PC-3 (cell line): ENCODE measurements at regions not wholly inside any gene's neighbourhood (a gene's known extent, or its start where the extent isn't known, plus 50 kb on each side); places are given as distances from the start of the nearest gene placed in this dataset.

Experiments
- ATAC-seq: fragments of 200-7000 bp; cut with Tn5 transposase; 2 replicates; pipeline ENCODE4 v1.9.1; 2020; ENCODE audit warnings: mild to moderate bottlenecking, moderate library complexity
- BruUV-seq: library from RNA; stranded (reverse); fragments of 400-500 nt; replicated peaks from 2 replicates; lab custom pipeline; 2021; lab: Mats Ljungman, UMichigan
- CTCF ChIA-PET: fragments of 300-600 bp; sonication (Branson Sonifier 250); formaldehyde crosslinking; loops from one replicate; lab custom pipeline; 2022; ENCODE audit warnings: antibody characterized with exemption; lab: Charles Lee
- POLR2A ChIA-PET: fragments of 300-600 bp; sonication (Branson Sonifier 250); formaldehyde crosslinking; loops from one replicate; lab custom pipeline; 2022; ENCODE audit warnings: antibody characterized with exemption; ENCODE audit not compliant: unreplicated experiment; lab: Charles Lee
- DNase-seq: peaks from one replicate; pipeline ENCODE4 v3.0.0-alpha.2; 2015
- H2AFZ ChIP-seq: fragments of 300-600 bp; sonication (generic); 2 replicates; pipeline ENCODE4 v1.6.0; 2016; ENCODE audit warnings: antibody characterized with exemption, low read length
- H3F3A ChIP-seq: fragments of 300-600 bp; sonication (generic); one replicate; pipeline ENCODE4 v1.6.0; 2017; ENCODE audit warnings: antibody characterized with exemption, low read length, control low read depth, mild to moderate bottlenecking; ENCODE audit not compliant: unreplicated experiment
- H3K27ac ChIP-seq: fragments of 300-600 bp; sonication (generic); 2 replicates; pipeline ENCODE4 v1.5.1; 2016; ENCODE audit warnings: mild to moderate bottlenecking, low read length
- H3K27me3 ChIP-seq: fragments of 300-600 bp; sonication (generic); 2 replicates; pipeline ENCODE4 v1.6.1; 2016; ENCODE audit warnings: low read length, mixed read lengths
- H3K36me3 ChIP-seq: fragments of 300-600 bp; sonication (generic); 2 replicates; pipeline ENCODE4 v1.6.1; 2016; ENCODE audit warnings: low read depth, mixed run types, low read length, mixed read lengths
- H3K4me1 ChIP-seq: fragments of 300-600 bp; sonication (generic); 2 replicates; pipeline ENCODE4 v1.5.1; 2016; ENCODE audit warnings: low read length; ENCODE audit not compliant: insufficient read depth
- H3K4me2 ChIP-seq: fragments of 300-600 bp; sonication (generic); 2 replicates; pipeline ENCODE4 v1.6.0; 2016; ENCODE audit warnings: low read length
- H3K4me3 ChIP-seq: fragments of 300-600 bp; sonication (generic); 2 replicates; pipeline ENCODE4 v1.5.1; 2016; ENCODE audit warnings: mild to moderate bottlenecking, low read length, mixed read lengths
- H3K79me2 ChIP-seq: fragments of 300-600 bp; sonication (generic); 2 replicates; pipeline ENCODE4 v1.6.1; 2017; ENCODE audit warnings: low read length, mixed read lengths
- H3K9ac ChIP-seq: fragments of 300-600 bp; sonication (generic); 2 replicates; pipeline ENCODE4 v1.6.0; 2016; ENCODE audit warnings: mild to moderate bottlenecking, low read length
- H3K9me2 ChIP-seq: fragments of 300-600 bp; sonication (generic); replicated peaks from 2 replicates; pipeline ENCODE4 v1.6.1; 2016; ENCODE audit warnings: mixed run types, low read length, mixed read lengths
- H3K9me3 ChIP-seq: fragments of 300-600 bp; sonication (generic); 2 replicates; pipeline ENCODE4 v1.6.1; 2016; ENCODE audit warnings: low read length, mixed read lengths
- H4K20me1 ChIP-seq: fragments of 300-600 bp; sonication (generic); 2 replicates; pipeline ENCODE4 v1.6.1; 2016; ENCODE audit warnings: low read length, mixed read lengths
- CTCF ChIP-seq: fragments of 300-600 bp; sonication (generic); conservative IDR thresholded peaks from 2 replicates; pipeline ENCODE4 v1.5.1; 2017; ENCODE audit warnings: antibody characterized with exemption, low read depth, mild to moderate bottlenecking, low read length
- EZH2 ChIP-seq: fragments of 300-600 bp; sonication (generic); IDR thresholded peaks from one replicate; pipeline ENCODE4 v1.6.1; 2017; ENCODE audit warnings: antibody characterized with exemption, mild to moderate bottlenecking, low read length; ENCODE audit not compliant: unreplicated experiment
- EZH2phosphoT487 ChIP-seq: fragments of 300-600 bp; sonication (generic); IDR thresholded peaks from 2 replicates; pipeline ENCODE4 v1.6.1; 2018; ENCODE audit warnings: mild to moderate bottlenecking, antibody characterized with exemption, low read length, borderline replicate concordance
- intact Hi-C: fragments of 100-400 bp; cut with micrococcal nuclease; formaldehyde crosslinking; loops from 2 replicates; pipeline ENCODE4 v1.9.0; 2023

GRCh38 chr10:63012623-63013022 is 120.5 kb upstream of the NRBF2 start:
- ChIA-PET CTCF (no interaction called here), POLR2A (no interaction called here)
- H3K79me2 ChIP-seq, result no peaks in the 10 kb centered on the region
- no peaks in the 10 kb centered on the region for H4K20me1 ChIP-seq
- no peaks in the 10 kb centered on the region for H3K9me2 ChIP-seq
- H3K4me3 ChIP-seq, result no peak overlapping the region
- ATAC-seq, result no peak
- no peaks in the 10 kb centered on the region for H3K4me1 ChIP-seq
- TF ChIP-seq EZH2phosphoT487, result no peak
- TF ChIP-seq EZH2, result no peak
- no peak for TF ChIP-seq CTCF
- no peaks in the 10 kb centered on the region for H3F3A ChIP-seq
- no peak overlapping the region for H2AFZ ChIP-seq
- no peaks in the 10 kb centered on the region for H3K9me3 ChIP-seq
- H3K9ac ChIP-seq, result no peak overlapping the region
- H3K27me3 ChIP-seq, result no peaks in the 10 kb centered on the region
- no TSS peak for BruUV-seq
- H3K27ac ChIP-seq, result no peak overlapping the region
- no peaks in the 10 kb centered on the region for H3K36me3 ChIP-seq
- no peak for DNase-seq
- no peak overlapping the region for H3K4me2 ChIP-seq
- intact Hi-C loops, result no loop called here

GRCh38 chr10:63010203-63010602 is 122.9 kb upstream of the NRBF2 start:
- no peaks in the 10 kb centered on the region for H3K36me3 ChIP-seq
- POLR2A ChIA-PET, result interaction anchor here (0.7 kb wide), 1 partner anchor 190 kb away, joined by 4 read pairs; no protein-coding TSS in a partner anchor

More at GRCh38 chr10:63010203-63010602, 122.9 kb upstream of the NRBF2 start:
- Histone ChIP-seq H3K27me3 (no peaks in the 10 kb centered on the region), H3F3A (no peaks in the 10 kb centered on the region), H3K4me3 (no peak overlapping the region), H3K9me3 (no peaks in the 10 kb centered on the region), H3K4me2 (no peak overlapping the region), H2AFZ (no peak overlapping the region), H3K27ac (no peak overlapping the region), H3K4me1 (peaks cover 11% of the 10 kb centered on the region), H3K9me2 (no peaks in the 10 kb centered on the region), H3K9ac (no peak overlapping the region), H4K20me1 (no peaks in the 10 kb centered on the region), H3K79me2 (no peaks in the 10 kb centered on the region)
- DNase-seq (no peak), ATAC-seq (no peak)
- intact Hi-C loops, result no loop called here
- CTCF ChIA-PET, result no interaction called here
- no peak for TF ChIP-seq CTCF
- no peak for TF ChIP-seq EZH2phosphoT487
- TF ChIP-seq EZH2, result no peak
- no TSS peak for BruUV-seq
